ENCODE measurements at regions not wholly inside any gene's neighbourhood (a gene's known extent, or its start where the extent isn't known, plus 50 kb on each side); places are given as distances from the start of the nearest gene placed in this dataset.

DNA sequence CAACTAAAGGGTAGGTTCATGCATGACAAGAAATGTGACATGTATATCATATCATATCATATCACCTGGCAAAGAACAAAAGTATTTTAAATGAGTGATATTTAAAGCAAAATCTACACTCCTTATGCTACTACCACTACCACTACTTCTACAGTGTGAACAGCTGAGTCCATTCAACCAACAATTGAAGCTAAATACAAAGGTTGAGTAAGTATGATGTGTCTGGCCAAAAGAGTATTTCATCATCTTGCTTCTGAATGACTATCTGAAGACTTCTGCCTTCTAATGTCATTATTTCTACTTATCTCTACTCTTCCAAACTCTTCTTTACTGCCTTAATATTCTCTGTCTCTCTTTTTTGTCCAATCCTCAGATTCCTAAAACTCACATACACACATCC lies 292.6 kb upstream of the CAND1 start:
- DNase-seq, result no peak

DNA sequence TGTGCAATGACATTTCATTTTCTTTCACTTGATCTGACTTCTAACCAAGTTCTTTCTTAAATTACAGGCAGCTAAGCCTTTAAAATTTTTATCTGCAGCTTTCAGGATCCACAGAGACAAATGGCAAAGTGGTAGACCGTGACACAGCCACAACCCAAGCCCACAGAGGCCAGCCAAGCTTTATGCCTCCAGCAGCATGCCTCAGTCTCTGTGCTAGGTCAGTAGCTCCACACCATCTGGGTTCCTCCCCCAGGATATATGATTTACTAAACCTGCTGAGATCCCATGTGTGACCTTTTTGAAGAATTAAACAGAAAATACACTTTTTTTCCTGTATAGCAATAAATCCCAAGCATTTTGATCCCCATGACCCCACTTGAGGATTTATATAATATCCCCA lies 290.4 kb upstream of the CAND1 start:
- no peak for DNase-seq

DNA sequence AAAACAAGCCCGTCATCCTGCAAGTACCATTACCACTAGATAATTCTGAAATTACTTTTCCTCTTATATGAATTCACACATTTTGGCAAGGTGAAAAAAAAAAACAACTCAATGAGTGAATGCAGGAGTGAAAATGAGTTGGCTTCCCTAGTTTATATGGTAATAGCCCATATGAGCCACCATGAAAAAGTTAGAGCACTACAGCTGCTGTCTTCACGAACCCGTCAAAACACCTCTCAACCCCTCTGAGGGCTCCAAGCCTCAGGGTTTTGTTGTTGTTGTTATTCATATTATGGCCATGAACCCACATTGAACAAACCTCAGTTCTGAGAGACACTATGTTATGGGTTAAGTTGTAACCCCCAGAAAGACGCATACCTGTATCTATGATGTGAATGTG lies 289.9 kb upstream of the CAND1 start:
- DNase-seq, result no peak

DNA sequence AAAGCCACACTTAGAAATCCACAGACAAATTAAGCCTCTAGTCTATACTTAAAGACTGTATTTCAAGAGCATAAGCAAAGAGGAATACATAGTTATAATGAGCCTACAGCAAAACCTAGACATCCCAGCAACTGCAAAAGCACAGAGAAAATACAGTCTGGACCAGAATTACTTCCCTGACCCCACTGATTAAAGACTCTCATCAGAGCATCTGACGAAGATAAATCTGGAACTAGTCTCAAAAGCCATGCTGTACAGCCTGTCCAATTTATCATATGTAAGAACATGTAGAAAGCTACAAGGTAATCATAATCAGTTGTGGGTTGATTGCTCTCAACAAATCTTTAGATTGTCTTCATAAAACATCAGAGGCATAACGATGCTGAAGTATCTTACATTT lies 285.1 kb upstream of the CAND1 start:
- DNase-seq, result no peak

DNA sequence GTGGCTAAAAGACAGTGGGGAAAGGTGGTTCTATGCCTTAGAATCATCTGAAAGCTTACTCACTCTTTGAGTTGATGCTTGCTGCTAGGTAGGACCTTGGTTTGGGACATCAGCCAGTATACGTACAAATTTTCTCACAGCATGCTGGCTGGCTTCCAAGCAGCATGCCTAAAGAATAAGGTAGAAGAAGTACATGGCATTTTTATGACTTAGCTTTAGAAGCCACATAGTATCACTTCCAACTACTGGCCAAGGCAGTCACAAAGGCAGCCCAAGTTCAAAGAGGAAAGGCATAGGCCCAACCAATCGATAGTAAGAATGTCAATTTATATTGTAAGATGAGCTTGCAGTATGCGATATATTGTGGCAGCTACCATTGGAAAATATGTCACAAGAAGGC lies 284.2 kb upstream of the CAND1 start:
- no peak for DNase-seq

DNA sequence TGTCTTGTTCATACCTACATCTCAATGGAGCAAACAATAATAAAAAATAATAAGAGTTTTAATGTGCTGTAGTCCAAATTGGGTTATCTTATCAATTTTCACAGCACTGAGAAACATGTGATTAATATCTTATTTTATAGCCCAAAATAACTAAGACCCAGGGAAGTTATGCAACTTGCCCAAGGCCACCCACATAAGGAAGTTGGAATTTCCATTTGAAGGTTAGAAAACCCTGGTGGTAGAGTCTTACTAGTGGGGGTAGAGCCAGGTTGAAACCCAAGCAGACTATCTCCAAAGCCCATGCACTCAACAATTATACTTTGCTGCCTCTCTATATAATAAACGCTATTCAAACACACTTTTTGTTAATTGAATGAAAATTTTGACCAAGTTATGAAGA lies 270.0 kb upstream of the CAND1 start:
- DNase-seq, result no peak

DNA sequence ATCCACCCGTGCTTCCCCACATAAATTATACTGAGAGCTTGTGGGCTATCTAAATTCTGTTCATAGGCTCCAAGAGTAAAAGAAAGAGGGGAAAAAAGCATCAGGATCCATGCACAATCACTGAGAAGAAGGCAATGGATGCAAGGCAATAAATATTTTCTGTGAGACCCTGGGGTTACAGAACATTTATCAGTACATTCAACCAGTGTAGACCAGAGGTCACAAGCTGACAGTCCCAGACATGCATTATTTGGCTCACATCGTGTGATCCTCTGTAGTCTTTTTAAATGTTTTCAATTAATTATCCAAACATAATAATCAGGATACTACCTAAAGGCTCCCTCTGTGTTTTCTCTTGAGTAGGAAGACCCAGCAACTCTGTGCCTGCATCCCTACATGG lies 267.9 kb upstream of the CAND1 start:
- no peak for DNase-seq

DNA sequence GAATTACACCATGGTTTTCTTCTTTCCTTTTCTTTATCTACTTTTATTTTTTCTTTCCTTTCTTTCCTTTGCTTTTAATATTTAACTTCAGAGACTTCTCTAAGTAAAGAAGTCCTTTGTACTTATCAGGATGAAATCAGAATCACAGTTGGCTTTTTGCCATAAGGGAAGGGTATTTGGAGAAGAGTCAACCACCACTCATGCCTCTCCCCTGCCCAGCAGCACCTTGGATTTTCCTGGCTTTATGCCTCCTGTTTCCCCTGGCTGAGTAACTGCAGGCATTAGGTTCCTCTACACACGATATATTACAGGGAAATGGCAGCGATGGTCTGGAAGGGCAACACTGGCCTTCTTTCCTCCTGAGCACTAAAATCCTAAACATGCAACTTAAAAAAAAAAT lies 266.4 kb upstream of the CAND1 start:
- no peak for DNase-seq

DNA sequence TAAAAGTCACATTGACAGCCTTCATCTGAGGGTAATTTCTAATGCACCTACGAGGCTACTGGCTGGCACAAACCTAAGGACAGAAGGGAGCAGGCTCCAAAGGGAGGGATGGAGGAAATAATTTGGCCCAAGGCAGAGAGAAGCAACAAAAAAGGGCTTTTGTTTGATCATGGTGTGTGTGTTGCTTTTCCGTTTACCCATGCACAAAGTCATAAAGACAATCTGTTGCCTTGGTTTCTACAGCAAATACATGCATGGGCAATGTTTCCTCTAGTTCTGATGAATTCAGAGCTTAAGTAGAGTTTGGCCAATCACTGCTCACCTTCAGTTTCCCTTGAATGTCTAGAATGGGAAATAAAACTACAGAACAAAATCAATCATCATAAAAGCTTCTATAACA lies 262.5 kb upstream of the CAND1 start:
- no peak for DNase-seq

DNA sequence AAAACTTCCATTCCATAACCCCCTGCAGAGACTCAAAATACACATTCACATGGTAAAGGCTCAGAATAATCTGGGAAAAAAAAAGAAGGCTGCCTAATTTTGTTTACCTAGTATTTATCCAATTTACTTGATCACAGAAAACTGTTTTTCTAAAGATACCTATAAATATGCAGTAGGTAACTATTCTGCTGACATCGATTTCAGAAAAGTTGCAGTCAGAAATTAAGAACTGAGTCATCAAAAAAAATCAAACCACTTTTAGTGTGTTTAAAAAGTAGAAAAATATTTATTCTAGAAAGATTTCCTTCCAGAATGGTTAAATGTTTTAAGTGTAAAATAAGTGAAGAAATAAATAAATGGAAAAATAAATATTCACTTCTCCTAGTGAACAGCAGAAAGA lies 254.5 kb upstream of the CAND1 start:
- DNase-seq, result no peak

DNA sequence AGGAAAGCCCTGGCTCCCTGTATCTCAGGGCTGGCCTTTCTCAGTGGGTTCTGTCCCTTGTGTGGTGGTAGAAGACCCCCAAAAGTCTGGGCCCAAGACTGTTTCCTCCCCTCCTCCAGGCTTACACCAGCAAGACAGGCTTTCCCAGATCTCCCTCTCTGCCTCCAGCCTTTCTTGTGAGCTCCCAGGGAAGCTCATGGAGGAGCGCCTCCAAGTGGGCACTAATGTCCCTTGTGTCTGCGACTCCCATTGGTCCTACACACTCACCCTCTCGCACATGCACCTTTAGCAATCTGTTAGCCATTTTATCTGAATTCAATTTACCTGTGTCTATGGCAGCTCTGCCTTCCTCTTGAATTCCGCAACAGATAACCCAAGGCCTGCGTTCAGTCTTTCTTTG lies 251.1 kb upstream of the CAND1 start:
- no peak for DNase-seq

DNA sequence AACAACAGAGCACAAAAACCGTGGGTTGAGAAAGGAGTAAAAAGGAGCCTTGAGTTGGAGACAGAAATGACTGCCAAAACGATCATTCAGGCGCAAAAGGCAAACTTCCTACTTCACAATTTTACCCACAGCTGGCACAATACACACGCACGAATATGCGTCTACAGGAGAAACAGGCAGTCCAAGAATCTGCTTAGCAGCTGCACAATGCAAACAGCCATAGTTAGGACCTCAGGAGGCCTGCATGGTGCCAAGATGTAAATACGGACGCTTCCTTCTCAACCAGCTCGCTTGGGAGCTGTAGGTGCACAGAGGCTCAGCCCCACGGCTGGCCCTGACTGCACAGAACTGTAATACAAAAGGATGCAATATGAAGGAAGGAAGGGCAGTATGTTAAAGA lies 250.1 kb upstream of the CAND1 start:
- DNase-seq, result no peak

DNA sequence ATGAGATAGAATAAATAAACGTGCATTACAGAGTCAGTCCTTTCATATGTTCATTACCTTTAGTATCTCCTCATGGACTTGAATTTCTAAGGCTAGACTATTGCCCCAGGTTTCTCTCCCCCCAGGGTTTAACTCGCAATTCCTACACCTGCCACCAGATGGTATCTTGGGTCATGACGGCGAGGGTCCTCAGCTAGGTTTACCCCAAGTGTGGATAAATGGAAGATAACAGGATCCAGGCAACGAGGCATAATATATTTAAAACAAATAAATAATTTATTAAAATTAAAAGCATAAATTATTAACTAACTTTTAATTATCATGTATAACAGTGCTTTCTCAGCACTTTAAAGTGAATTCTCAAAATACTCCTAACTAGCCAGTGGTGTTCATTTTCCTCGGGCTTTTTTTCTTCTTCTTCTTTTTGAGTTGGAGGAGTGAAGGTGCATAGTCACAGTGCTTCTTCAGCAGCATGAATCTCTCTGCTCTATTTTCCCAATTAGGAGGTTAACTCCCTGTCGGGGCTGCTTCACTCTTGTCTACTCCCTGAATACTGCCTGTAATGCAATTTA lies 243.5 kb upstream of the CAND1 start:
- DNase-seq, result peak; percentile 33 to 38

DNA sequence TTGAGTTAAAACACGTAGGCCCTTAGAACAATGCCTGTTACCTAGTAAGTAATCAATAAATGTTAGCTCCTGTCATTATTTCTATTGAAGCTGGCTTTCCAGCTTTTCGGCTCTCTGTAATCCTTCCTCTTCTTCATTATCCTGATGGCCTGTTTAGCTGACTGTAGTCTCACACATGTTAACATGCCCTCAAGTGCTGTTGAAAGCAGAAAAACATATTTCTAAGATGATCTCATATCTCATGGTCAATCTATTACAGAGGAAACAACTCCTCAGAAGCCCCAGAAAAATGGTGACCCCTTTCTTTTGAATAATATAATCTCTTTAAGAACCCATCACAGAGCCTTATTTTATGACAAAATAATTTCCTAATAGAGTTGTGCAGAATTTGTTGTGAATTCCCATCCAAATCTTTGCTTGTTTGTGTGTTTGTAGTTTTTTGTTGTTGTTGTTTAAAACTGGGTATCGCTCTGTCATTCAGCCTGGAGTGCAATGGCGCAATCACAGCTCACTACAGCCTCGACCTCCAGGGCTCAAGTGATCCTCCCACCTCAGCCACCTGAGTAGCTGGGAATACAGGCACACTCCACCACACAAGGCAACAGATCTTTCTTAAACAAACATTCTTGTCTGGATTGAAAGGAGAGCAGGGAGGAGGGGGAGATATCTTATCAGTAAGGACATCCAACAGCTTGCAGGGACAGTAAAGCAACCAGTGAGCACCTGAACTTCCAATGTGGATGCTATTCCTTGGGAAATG lies 242.5 kb upstream of the CAND1 start:
- no peak for DNase-seq

DNA sequence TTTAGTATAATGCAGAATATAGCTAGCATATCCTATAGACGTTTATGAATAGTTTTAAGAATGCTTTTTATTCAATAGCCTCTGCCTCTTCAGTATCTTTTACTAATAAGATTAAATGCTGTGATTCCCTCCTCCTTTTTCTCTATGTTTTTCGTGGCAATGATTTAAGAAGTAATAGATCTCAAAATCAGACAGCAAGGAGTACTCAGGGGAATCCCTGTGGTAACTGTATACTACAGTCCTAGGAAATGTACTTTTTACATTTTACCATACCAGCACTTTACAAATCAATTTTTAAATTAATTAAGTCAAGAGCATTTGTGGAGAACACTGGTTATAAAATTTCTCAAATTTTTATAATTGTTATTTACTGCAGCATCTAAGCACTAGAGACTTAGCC lies 240.6 kb upstream of the CAND1 start:
- DNase-seq, result no peak

DNA sequence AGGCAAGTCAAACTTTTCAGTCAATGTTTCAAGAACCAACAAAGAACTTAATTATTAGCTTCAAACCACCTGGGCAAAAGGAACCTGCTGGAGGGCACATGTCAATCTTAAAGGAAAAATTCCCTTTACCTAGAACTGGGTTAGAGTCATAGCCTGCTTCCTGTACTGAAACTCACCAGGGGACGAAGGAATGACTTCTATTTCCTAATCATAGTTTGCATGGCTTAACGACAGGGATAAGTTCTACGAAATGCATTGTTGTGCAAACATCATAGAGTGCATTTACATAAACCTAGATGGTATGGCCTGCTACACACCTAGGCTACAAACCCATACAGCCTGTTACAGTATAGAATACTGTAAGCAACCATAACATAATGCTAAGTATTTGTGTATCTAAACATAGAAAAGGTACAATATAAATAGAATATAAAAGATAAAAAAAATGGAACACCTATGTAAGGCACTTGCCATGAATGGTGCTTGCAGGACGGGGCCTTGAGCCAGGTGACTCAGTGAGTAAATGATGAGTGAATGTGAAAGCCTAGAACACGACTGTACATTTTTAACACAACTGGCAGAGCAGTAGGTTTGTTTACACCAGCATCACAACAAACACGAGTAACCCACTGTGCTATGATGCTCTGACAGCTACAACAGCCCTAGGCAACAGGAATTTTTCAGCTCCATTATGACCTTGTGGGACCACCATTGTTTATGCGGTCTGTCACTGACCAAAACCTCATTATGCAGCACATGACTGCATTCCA lies 234.9 kb upstream of the CAND1 start:
- DNase-seq, result no peak

DNA sequence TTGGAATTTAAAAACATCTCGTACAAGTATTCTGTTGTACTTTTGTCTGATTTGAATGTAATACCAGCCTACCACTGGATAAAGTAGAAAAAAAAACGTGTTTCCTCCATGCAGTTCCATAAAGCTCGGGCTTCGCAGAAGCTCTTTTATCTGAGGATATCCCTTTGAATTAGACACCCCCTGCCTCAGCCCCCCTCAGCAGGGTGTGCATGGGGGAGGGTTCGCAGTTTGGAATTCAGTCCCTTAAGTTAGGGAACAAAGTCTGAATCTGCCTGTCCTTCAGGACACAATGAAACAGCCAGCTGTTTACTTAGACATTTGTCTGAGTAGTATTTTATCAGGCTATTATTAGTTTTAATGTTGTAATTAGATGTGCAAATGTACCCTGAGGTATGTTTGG lies 234.0 kb upstream of the CAND1 start:
- no peak for DNase-seq

DNA sequence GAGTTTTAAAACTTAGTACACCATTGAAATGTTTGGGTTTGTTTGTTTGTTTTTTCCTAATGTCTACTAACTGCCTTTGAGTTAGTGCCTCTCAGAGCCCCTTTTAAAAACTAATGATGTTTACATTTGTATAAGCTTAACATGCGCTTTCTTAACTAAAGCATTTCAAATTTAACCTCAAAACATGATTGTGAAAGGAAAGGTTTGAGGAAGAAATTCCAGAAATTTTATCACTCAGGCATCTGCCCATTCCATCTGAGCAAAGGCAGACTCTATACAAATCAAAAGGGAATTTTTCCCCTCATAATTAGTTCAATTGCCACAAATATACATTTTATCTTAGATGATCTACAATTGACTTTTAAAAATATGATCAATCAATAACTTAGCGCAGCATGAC lies 230.7 kb upstream of the CAND1 start:
- DNase-seq, result no peak

DNA sequence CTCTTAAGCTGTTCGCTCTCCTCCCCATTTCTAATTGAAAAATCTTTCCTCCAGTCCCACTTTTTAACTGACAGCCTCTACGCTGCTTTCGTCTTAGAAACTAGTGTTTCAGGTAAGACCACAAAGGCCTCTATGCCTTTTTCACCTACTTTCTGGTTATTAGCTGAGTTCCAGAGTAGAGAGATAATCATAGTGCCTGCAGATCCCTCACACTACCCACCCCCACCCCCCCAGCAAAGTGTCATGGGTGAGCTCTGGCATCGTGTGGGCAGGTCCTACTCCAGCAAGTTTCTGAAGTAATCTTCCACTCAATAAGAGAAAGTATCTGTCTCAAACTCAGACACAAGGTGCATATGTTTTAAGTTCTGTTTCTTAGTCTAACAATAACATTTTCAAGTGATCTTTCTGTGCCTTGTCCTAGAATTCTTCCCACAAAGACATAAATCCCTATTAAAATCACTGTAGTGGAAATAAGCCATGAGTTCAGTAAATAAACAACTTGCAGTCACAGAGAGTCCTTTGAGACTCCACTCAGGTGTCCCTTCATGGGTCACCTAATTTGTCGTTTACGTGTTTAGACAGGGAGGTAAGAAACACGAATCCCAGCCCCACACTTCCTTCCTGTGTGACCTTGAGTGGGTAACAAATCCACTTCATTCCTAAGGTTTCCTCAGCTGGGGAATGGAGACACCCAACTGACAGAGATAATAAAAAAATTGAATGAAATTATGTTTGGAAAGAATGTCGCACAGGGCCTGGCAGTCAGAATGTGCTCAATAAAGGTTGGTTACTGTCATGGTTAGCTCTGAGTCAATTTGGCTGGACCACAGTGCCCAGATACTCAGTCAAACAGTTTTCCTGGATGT lies 228.9 kb upstream of the CAND1 start:
- no peak for DNase-seq

DNA sequence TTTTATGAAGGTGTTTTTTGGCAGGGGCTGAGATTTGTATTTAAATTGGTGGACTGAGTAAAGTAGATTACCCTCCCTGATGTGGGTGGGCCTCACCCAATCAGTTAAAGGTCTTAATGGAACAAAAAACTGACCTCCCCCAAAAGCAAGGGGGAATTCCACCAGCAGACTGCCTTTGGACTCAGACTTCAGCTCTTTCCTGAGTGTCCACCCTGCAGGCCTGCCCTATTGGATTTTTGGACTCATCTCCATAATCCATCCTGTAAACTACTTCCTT lies 228.4 kb upstream of the CAND1 start:
- DNase-seq, result no peak

DNA sequence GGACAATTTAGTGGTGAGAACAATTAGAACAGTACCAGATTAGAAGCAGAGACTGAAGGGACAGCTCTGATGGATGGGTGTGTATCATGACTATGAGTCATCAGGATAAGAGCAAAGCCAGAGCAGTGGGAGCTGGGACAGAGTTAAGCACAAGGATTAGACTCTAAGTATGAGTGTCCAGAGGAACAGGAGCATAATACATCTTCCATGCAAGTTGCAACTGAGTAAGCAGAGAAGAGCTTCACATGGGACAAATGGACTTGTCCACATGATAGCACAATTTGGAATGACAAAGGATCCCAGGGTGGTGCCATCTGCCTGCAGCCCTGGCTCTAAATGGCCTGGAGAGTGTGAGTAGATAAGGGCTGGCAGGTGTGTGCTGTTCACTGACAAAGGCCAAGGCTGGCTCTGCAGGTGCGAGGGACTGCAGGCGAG lies 226.4 kb upstream of the CAND1 start:
- no peak for DNase-seq

DNA sequence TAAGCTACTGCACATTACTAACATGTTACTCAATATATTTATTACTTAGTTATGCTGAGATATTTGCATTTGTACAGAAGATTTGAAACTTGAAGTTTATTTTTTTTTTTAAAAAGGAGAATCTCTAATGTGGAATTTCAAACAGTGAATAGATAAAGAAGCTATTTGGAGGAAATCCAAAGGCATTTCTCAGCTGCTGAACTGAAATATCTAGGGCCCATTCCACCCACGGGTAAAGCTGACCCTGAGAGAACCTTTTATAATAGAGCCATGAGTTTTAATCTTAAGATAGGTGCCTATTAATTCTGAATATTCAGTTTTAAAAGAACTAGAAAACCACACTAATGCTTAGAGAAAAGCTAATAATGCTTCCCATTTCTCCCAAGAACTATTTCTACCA lies 225.4 kb upstream of the CAND1 start:
- DNase-seq, result no peak

DNA sequence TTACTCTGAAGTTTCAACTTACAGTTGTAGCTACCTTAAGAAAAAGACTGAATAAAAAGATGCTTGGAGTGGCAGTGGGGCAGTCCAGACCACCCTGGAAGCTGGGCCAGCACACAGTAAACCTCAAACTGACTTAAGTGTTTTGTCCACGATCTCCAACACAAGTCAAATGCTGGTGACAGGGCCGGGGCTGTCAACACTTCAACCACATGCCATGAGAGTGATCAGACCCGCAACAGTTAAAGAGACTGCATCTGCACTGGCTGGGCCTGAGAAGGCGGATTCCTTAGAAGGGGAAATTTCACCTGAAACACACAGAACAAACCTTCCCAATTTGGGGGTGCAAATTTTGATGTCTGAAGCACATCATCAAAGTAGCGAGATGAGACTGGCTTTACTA lies 223.5 kb upstream of the CAND1 start:
- no peak for DNase-seq

DNA sequence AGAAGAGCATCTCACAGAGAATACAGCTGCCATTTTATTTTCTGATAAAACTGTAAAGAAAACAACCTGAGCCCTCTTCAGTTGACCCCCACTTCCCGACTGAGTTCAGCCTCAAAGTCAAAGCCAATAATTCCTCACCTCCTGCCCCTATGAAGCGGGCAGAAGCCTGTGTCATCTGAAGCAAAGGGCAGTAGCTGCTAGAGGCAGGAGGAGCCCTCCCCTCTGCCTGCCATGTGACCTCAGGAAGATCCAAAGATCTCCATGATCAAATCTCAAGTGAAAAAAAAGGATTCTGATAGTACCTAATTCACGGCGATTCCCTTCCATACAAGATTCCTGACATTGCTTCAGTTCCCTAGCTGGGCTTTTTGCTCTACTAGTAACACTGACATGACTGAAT lies 223.1 kb upstream of the CAND1 start:
- DNase-seq, result no peak

Data from CD4-positive, alpha-beta T cell treated with Interleukin-4 for 1 hour (primary cell).